Suprapubic skin (tissue), 4 donors: ENCODE measurements at regions not wholly inside any gene's neighbourhood (a gene's known extent, or its start where the extent isn't known, plus 50 kb on each side); places are given as distances from the start of the nearest gene placed in this dataset.

Experiments used
- DNase-seq, 2 donors: peaks; one replicate each; pipeline ENCODE4 v3.0.0-alpha.2; 2019; ENCODE audit warnings: low spot score in 2 of 2
- H3K27ac ChIP-seq: fragments of 200-600 bp; sonication (generic); one replicate; pipeline ENCODE4 v1.5.1; 2019
- H3K27me3 ChIP-seq: fragments of 200-600 bp; sonication (generic); one replicate; pipeline ENCODE4 v1.5.1; 2019
- H3K36me3 ChIP-seq: fragments of 200-600 bp; sonication (generic); one replicate; pipeline ENCODE4 v1.5.1; 2019
- H3K4me1 ChIP-seq: fragments of 200-600 bp; sonication (generic); one replicate; pipeline ENCODE4 v1.5.1; 2019
- H3K4me3 ChIP-seq: fragments of 200-600 bp; sonication (generic); one replicate; pipeline ENCODE4 v1.5.1; 2019; ENCODE audit warnings: mild to moderate bottlenecking
- H3K9me3 ChIP-seq: fragments of 200-600 bp; sonication (generic); one replicate; pipeline ENCODE4 v1.5.1; 2019
- CTCF ChIP-seq, 2 donors: fragments of 200-600 bp in 1 of 2; fragments of 450-650 bp in 1 of 2; sonication (generic) in 1 of 2; IDR thresholded peaks; one replicate each; pipeline ENCODE4 v1.5.1; 2016 to 2019; ENCODE audit warnings: antibody characterized with exemption in 2 of 2, mild to moderate bottlenecking in 1 of 2, moderate library complexity in 1 of 2
- EP300 ChIP-seq: sonication (generic); formaldehyde crosslinking; IDR thresholded peaks from one replicate; pipeline ENCODE4 v1.6.1; 2017; ENCODE audit warnings: antibody characterized with exemption
- POLR2A ChIP-seq, 2 donors: fragments of 450-650 bp; IDR thresholded peaks; one replicate each; pipeline ENCODE4 v1.6.1; 2017; ENCODE audit warnings: antibody characterized with exemption in 2 of 2, mild to moderate bottlenecking in 2 of 2, moderate library complexity in 2 of 2
- POLR2AphosphoS5 ChIP-seq, 3 donors: sonication (generic); formaldehyde crosslinking; IDR thresholded peaks; one replicate each; pipeline ENCODE4 v1.6.1; 2017; ENCODE audit warnings: antibody characterized with exemption in 3 of 3
- WGBS: methylation state at CpG from one replicate; pipeline ENCODE4 v1.1.5; 2018; 5-methylcytosine and 5-hydroxymethylcytosine counted together

GRCh38 chr16:35449663-35450062 lies 1990.3 kb downstream of the TP53TG3F start:
- WGBS: 70% methylated on average over 2 of the region's 2 CpGs
- Histone ChIP-seq H3K4me1 (no peaks in the 10 kb centered on the region), H3K27ac (no peak overlapping the region), H3K4me3 (no peak overlapping the region), H3K36me3 (no peaks in the 10 kb centered on the region), H3K27me3 (no peaks in the 10 kb centered on the region), H3K9me3 (peaks cover 34% of the 10 kb centered on the region)
- no peak for TF ChIP-seq POLR2AphosphoS5 (IDR thresholded peaks at IDR 0.05)
- TF ChIP-seq POLR2A (IDR thresholded peaks at IDR 0.05): no peak
- TF ChIP-seq CTCF (IDR thresholded peaks at IDR 0.05): no peak
- no peak for TF ChIP-seq EP300
- DNase-seq: no peak

- no peaks in the 10 kb centered on the region for H3K36me3 ChIP-seq
- H3K4me1 ChIP-seq: no peaks in the 10 kb centered on the region
- H3K4me3 ChIP-seq: no peak overlapping the region
- no peak overlapping the region for H3K27ac ChIP-seq
- DNase-seq: no peak
- no peaks in the 10 kb centered on the region for H3K27me3 ChIP-seq
- H3K9me3 ChIP-seq: peaks cover 34% of the 10 kb centered on the region
- WGBS: 69% methylated on average over 2 of the region's 2 CpGs
- no peak for TF ChIP-seq POLR2AphosphoS5 (IDR thresholded peaks at IDR 0.05)
- no peak for TF ChIP-seq EP300
- TF ChIP-seq CTCF (IDR thresholded peaks at IDR 0.05): no peak
- no peak for TF ChIP-seq POLR2A (IDR thresholded peaks at IDR 0.05)
These were observed 1991.2 kb downstream of the TP53TG3F start for GRCh38 chr16:35450648-35451047.

GRCh38 chr16:35452471-35452870 lies 1993.1 kb downstream of the TP53TG3F start:
- TF ChIP-seq EP300: no peak
- TF ChIP-seq POLR2AphosphoS5 (IDR thresholded peaks at IDR 0.05): no peak
- no peak for TF ChIP-seq CTCF (IDR thresholded peaks at IDR 0.05)
- TF ChIP-seq POLR2A (IDR thresholded peaks at IDR 0.05): no peak
- Histone ChIP-seq H3K9me3 (peaks cover 21% of the 10 kb centered on the region), H3K36me3 (no peaks in the 10 kb centered on the region), H3K4me3 (no peak overlapping the region), H3K4me1 (no peaks in the 10 kb centered on the region), H3K27ac (no peak overlapping the region), H3K27me3 (no peaks in the 10 kb centered on the region)
- 77% methylated on average over 13 of the region's 13 CpGs for WGBS
- DNase-seq: no peak

- no peak overlapping the region for H3K4me3 ChIP-seq
- no peaks in the 10 kb centered on the region for H3K4me1 ChIP-seq
- 22% methylated on average over 1 of the region's 1 CpG for WGBS
- peaks cover 12% of the 10 kb centered on the region for H3K9me3 ChIP-seq
- H3K27me3 ChIP-seq: no peaks in the 10 kb centered on the region
- TF ChIP-seq POLR2AphosphoS5 (IDR thresholded peaks at IDR 0.05): no peak
- TF ChIP-seq EP300: no peak
- no peaks in the 10 kb centered on the region for H3K36me3 ChIP-seq
- no peak overlapping the region for H3K27ac ChIP-seq
- DNase-seq: no peak
These were observed 2003.9 kb downstream of the TP53TG3F start for GRCh38 chr16:35463358-35463757.

- no peaks in the 10 kb centered on the region for H3K4me1 ChIP-seq
- no peaks in the 10 kb centered on the region for H3K36me3 ChIP-seq
- TF ChIP-seq CTCF (IDR thresholded peaks at IDR 0.05) (no peak), POLR2A (IDR thresholded peaks at IDR 0.05) (no peak), EP300 (no peak), POLR2AphosphoS5 (IDR thresholded peaks at IDR 0.05) (no peak)
- H3K27ac ChIP-seq: no peak overlapping the region
- no peaks in the 10 kb centered on the region for H3K27me3 ChIP-seq
- H3K9me3 ChIP-seq: peaks cover under 1% of the 10 kb centered on the region
- no peak overlapping the region for H3K4me3 ChIP-seq
- 33% methylated on average over 1 of the region's 1 CpG for WGBS
- no peak for DNase-seq
These were observed 2020.9 kb downstream of the TP53TG3F start for GRCh38 chr16:35480361-35480760.

GRCh38 chr16:35480988-35481387 lies 2021.6 kb downstream of the TP53TG3F start:
- Histone ChIP-seq H3K9me3 (no peaks in the 10 kb centered on the region), H3K27me3 (no peaks in the 10 kb centered on the region), H3K4me3 (no peak overlapping the region), H3K27ac (no peak overlapping the region), H3K36me3 (no peaks in the 10 kb centered on the region), H3K4me1 (no peaks in the 10 kb centered on the region)
- TF ChIP-seq CTCF (IDR thresholded peaks at IDR 0.05) (no peak), POLR2A (IDR thresholded peaks at IDR 0.05) (no peak), EP300 (no peak)
- no peak for DNase-seq
